Activated T-cell treated with anti-CD3 and anti-CD28 coated beads, Interleukin-2, amount 50 U/mL, for 72 hours (primary cell): ENCODE measurements at regions not wholly inside any gene's neighbourhood (a gene's known extent, or its start where the extent isn't known, plus 50 kb on each side); places are given as distances from the start of the nearest gene placed in this dataset.

Source experiments
- ATAC-seq, 2 donors: fragments of 150-1000 bp; cut with Tn5 transposase; replicated peaks in 1 of 2; 2 replicates each; pipeline ENCODE4 v1.10.0; 2021; ENCODE audit warnings: moderate library complexity in 2 of 2, mild to moderate bottlenecking in 1 of 2
- DNase-seq, 2 donors: peaks; one replicate each; pipeline ENCODE4 v3.0.0; 2021 to 2022; ENCODE audit warnings: mixed read lengths in 1 of 2
- H3K27ac Mint-ChIP-seq: one replicate; pipeline ENCODE4 v1.8.0; 2022; ENCODE audit warnings: mild to moderate bottlenecking, moderate library complexity, mixed read lengths
- H3K27me3 Mint-ChIP-seq: one replicate; pipeline ENCODE4 v1.8.0; 2022; ENCODE audit warnings: low read depth, mixed read lengths
- H3K36me3 Mint-ChIP-seq, 2 donors: one replicate each; pipeline ENCODE4 v1.8.0; 2022; ENCODE audit warnings: mixed read lengths in 2 of 2, mild to moderate bottlenecking in 1 of 2; ENCODE audit not compliant: insufficient read depth in 2 of 2
- H3K4me1 Mint-ChIP-seq: one replicate; pipeline ENCODE4 v1.8.0; 2022; ENCODE audit warnings: low read depth, mixed read lengths
- H3K4me3 Mint-ChIP-seq, 2 donors: one replicate each; pipeline ENCODE4 v1.8.0; 2022; ENCODE audit warnings: mild to moderate bottlenecking in 2 of 2, mixed read lengths in 2 of 2, moderate library complexity in 2 of 2
- H3K9me3 Mint-ChIP-seq, 2 donors: one replicate each; pipeline ENCODE4 v1.8.0; 2022; ENCODE audit warnings: mixed read lengths in 2 of 2

GRCh38 chr4:97504713-97505112 is 638.6 kb downstream of the STPG2 start:
- Mint-ChIP-seq H3K36me3 (no peaks in the 10 kb centered on the region), H3K27ac (no peak overlapping the region), H3K27me3 (no peaks in the 10 kb centered on the region), H3K4me3 (no peak overlapping the region), H3K9me3 (peaks cover 0 to 5% of the 10 kb centered on the region in 2 donors), H3K4me1 (no peaks in the 10 kb centered on the region)
- DNase-seq (no peak), ATAC-seq (no peak)

- DNase-seq (no peak), ATAC-seq (no peak)
- H3K27ac Mint-ChIP-seq = no peak overlapping the region
- no peaks in the 10 kb centered on the region for H3K27me3 Mint-ChIP-seq
- H3K4me3 Mint-ChIP-seq = no peak overlapping the region
- no peaks in the 10 kb centered on the region for H3K36me3 Mint-ChIP-seq
- peaks cover 4 to 5% of the 10 kb centered on the region in 2 donors for H3K9me3 Mint-ChIP-seq
- no peaks in the 10 kb centered on the region for H3K4me1 Mint-ChIP-seq
Observed at GRCh38 chr4:97507587-97508245, 635.6 kb downstream of the STPG2 start.
